CD4-positive, alpha-beta memory T cell (primary cell): ENCODE measurements at regions not wholly inside any gene's neighbourhood (a gene's known extent, or its start where the extent isn't known, plus 50 kb on each side); places are given as distances from the start of the nearest gene placed in this dataset. TPM values are rescaled to one million over a fixed set of nuclear protein-coding genes. Genes with fewer than 3 reads are reported as not detected.

Source experiments
- CTCF ChIA-PET: fragments of 350-600 bp; sonication (Branson Sonifier 250); formaldehyde crosslinking; loops from one replicate; lab custom pipeline; 2021; ENCODE audit warnings: inconsistent platforms; ENCODE audit not compliant: partially characterized antibody; lab: Charles Lee
- POLR2A ChIA-PET: fragments of 350-600 bp; sonication (Branson Sonifier 250); formaldehyde crosslinking; loops from one replicate; lab custom pipeline; 2021; ENCODE audit not compliant: partially characterized antibody; lab: Charles Lee
- DNase-seq, 5 donors: peaks; one replicate each; pipeline versions ENCODE4 v3.0.0 to v3.0.0-alpha.2; 2020 to 2022; ENCODE audit warnings: mixed read lengths in 1 of 5
- H3K27ac ChIP-seq: one replicate; pipeline ENCODE4 v1.7.0; 2013; ENCODE audit warnings: low read depth, low read length
- H3K27me3 ChIP-seq: 2 replicates; pipeline ENCODE4 v1.7.0; 2013; ENCODE audit warnings: mild to moderate bottlenecking, low read length, moderate library complexity; ENCODE audit not compliant: insufficient read depth
- H3K36me3 ChIP-seq: 2 replicates; pipeline ENCODE4 v1.7.0; 2013; ENCODE audit warnings: mild to moderate bottlenecking, low read length, moderate library complexity; ENCODE audit not compliant: insufficient read depth
- H3K4me1 ChIP-seq: 2 replicates; pipeline ENCODE4 v1.7.0; 2013; ENCODE audit warnings: mild to moderate bottlenecking, low read length, moderate library complexity; ENCODE audit not compliant: insufficient read depth
- H3K4me3 ChIP-seq, 2 donors: one replicate each; pipeline ENCODE4 v1.7.0; 2013; ENCODE audit warnings: low read length in 2 of 2, mild to moderate bottlenecking in 1 of 2
- H3K9me3 ChIP-seq, 2 donors: one replicate each; pipeline ENCODE4 v1.7.0; 2013; ENCODE audit warnings: low read length in 2 of 2, control low read depth in 1 of 2; ENCODE audit not compliant: control insufficient read depth in 1 of 2
- H3K27ac Mint-ChIP-seq, 7 donors: one replicate each; pipeline ENCODE4 v1.8.0; 2020 to 2021; ENCODE audit warnings: mixed read lengths in 7 of 7, mild to moderate bottlenecking in 6 of 7, inconsistent platforms in 3 of 7, moderate library complexity in 3 of 7
- H3K27me3 Mint-ChIP-seq, 2 donors: one replicate each; pipeline ENCODE4 v1.8.0; 2020 to 2021; ENCODE audit warnings: mixed read lengths in 2 of 2
- H3K36me3 Mint-ChIP-seq, 2 donors: one replicate each; pipeline ENCODE4 v1.8.0; 2020 to 2021; ENCODE audit warnings: mixed read lengths in 2 of 2, inconsistent platforms in 1 of 2, mild to moderate bottlenecking in 1 of 2
- H3K4me1 Mint-ChIP-seq, 4 donors: one replicate each; pipeline ENCODE4 v1.8.0; 2020 to 2021; ENCODE audit warnings: mixed read lengths in 4 of 4, mild to moderate bottlenecking in 1 of 4
- H3K4me3 Mint-ChIP-seq, 8 donors: one replicate each; pipeline ENCODE4 v1.8.0; 2020 to 2021; ENCODE audit warnings: mixed read lengths in 8 of 8, mild to moderate bottlenecking in 7 of 8, moderate library complexity in 6 of 8, inconsistent platforms in 3 of 8
- H3K9me3 Mint-ChIP-seq, 8 donors: one replicate each; pipeline ENCODE4 v1.8.0; 2020 to 2021; ENCODE audit warnings: mixed read lengths in 8 of 8, mild to moderate bottlenecking in 5 of 8, inconsistent platforms in 3 of 8, moderate library complexity in 1 of 8
- intact Hi-C: fragments of 100-400 bp; cut with micrococcal nuclease; formaldehyde crosslinking; loops from one replicate; pipeline ENCODE4 v1.15.1; 2023
- microRNA-seq: library from miRNA; unstranded; fragments of <30 nt; microRNA quantifications from one replicate; pipeline ENCODE4 v1.2.0, GENCODE V29; 2021; ENCODE audit warnings: borderline replicate concordance, borderline number of aligned reads, borderline microRNAs expressed, mixed read lengths

DNA sequence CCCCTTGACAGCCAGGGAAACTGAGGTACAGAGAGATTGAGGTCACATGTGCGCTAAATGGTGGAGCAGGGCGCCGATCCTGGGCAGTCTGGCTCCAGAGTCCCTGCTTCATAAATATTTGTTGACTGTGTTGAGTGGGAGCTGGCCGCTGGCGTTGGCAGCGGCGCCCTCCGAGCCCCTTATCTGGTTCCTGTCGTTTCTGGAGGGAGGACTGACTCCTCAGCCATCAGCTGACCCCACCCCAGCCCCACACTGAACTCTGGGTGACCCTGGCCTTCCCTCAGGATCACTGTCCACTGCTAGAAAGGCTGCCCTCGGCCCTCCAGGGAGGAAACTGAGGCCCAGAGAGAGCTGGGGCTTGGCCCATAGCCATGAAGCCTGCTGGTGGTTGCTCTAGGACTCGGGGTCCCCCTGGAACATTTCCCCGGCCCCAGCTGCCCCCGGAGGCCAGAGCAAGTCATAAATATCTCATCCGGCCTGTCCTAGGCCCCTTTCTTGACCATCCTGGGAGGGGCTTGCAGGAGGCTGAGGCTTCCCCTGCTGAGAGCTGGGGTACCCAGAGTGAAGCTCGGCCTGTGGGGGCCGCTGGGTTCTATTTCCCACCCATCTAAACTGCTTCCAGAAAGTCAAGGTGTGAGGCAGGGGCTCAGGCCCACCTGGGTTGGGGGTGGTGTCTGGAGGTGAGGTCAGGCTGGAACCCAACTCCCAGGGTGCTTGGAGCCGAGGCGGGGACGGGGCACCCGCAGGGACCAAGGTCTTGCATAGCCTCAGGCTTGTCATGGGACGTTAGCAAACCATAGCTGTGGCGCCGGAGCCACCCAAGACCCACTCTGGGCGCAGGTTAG lies 51.7 kb upstream of the GSE1 start:
- H3K4me1 ChIP-seq, result peaks cover 27% of the 10 kb centered on the region
- H3K36me3 Mint-ChIP-seq, result peaks cover 0 to 4% of the 10 kb centered on the region in 2 donors
- intact Hi-C loops, result no loop called here
- no peaks in the 10 kb centered on the region for H3K36me3 ChIP-seq
- H3K4me3 ChIP-seq, result no peak overlapping the region
- H3K4me3 Mint-ChIP-seq, result peak overlapping the region in 1 of 8 donors; percentile 4
- ChIA-PET CTCF (interaction anchor here (1.2 to 5.2 kb wide), 2 partner anchors 49 to 55 kb away, joined by 3 to 29 read pairs; no protein-coding TSS in a partner anchor), POLR2A (interaction anchor here (1.4 kb wide), 1 partner anchor 8 kb away, joined by 4 read pairs; no protein-coding TSS in a partner anchor)
- no peaks in the 10 kb centered on the region for H3K27me3 Mint-ChIP-seq
- peak overlapping the region in 3 of 7 donors; percentile 13 to 66 (median 58) for H3K27ac Mint-ChIP-seq
- H3K9me3 ChIP-seq, result no peaks in the 10 kb centered on the region
- peaks cover 21 to 66% (median 41%) of the 10 kb centered on the region in 4 donors for H3K4me1 Mint-ChIP-seq
- no peak for DNase-seq
- no peak overlapping the region for H3K27ac ChIP-seq
- H3K9me3 Mint-ChIP-seq, result peaks cover 0 to 1% (median 0%) of the 10 kb centered on the region in 8 donors
- no peaks in the 10 kb centered on the region for H3K27me3 ChIP-seq

DNA sequence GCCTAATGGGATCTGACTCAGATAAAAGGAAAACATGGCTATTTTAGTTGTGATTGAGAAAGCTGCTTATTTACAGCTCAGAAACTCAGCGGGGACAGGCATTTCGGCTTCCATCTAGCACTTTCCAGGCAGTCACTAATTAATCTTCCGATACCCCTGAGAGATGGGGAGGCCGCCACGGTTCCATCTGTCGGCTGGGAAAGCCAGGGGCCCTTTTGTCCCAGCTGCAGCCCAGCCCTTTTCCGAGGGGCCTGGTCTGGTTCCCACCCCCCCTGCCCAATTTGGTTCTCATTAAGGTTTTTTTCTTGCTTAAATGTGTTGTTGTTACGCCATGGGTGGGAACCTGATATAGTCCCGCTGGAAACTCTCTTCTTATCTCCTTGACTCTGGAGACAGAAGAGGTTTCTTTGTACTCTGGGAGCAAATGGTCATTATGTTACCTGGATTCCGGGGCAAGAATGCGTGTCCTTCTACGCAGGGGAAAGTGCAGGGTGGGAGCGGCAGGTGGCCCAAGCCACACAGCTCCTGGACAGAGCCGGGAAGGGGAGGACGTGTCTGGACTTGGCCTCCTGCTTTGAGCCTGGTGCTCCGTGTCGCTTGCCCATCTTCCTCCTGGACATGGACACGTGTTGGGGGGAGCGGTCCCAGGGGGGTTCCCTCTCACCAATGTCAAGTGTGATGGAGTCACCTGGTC lies 50.9 kb upstream of the GSE1 start:
- Mint-ChIP-seq H3K4me1 (peaks cover 21 to 65% (median 43%) of the 10 kb centered on the region in 4 donors), H3K27me3 (no peaks in the 10 kb centered on the region), H3K9me3 (peaks cover 0 to 1% (median 0%) of the 10 kb centered on the region in 8 donors), H3K36me3 (peaks cover 0 to 3% of the 10 kb centered on the region in 2 donors), H3K4me3 (no peak overlapping the region), H3K27ac (peak overlapping the region in 3 of 7 donors; percentile 62 to 68 (median 66))
- H3K36me3 ChIP-seq, result no peaks in the 10 kb centered on the region
- ChIA-PET CTCF (interaction anchor here (5.2 kb wide), 1 partner anchor 54 kb away, joined by 29 read pairs; no protein-coding TSS in a partner anchor), POLR2A (interaction anchor here (1.4 kb wide), 1 partner anchor 9 kb away, joined by 4 read pairs; no protein-coding TSS in a partner anchor)
- DNase-seq, result no peak
- H3K27ac ChIP-seq, result no peak overlapping the region
- no peak overlapping the region for H3K4me3 ChIP-seq
- no peaks in the 10 kb centered on the region for H3K27me3 ChIP-seq
- no peaks in the 10 kb centered on the region for H3K9me3 ChIP-seq
- H3K4me1 ChIP-seq, result peaks cover 25% of the 10 kb centered on the region
- intact Hi-C loops, result no loop called here

DNA sequence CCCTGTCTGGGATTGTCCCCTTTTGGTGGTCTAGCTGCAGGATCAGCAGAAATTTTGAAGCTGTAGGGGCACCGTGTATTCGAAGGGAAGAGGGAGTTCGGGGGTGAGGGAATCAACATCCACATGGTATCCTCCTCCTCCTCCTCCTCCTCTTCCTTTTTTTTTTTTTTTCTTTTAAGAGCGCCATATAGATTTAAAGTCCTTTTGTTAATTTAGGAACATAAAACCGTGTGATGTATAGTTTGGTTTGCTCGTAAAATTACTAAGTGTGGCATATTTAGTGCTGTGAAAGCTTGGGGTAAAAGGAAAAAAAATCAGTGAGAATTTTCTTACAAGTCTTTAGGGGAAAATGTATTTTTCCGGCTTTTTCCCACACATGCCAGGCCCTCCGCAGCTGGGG lies 50.1 kb upstream of the GSE1 start:
- Histone ChIP-seq H3K9me3 (no peaks in the 10 kb centered on the region), H3K27me3 (no peaks in the 10 kb centered on the region), H3K4me1 (peaks cover 19% of the 10 kb centered on the region), H3K27ac (no peak overlapping the region), H3K4me3 (no peak overlapping the region), H3K36me3 (no peaks in the 10 kb centered on the region)
- intact Hi-C loops, result no loop called here
- ChIA-PET POLR2A (interaction anchor here (1.4 kb wide), 1 partner anchor 10 kb away, joined by 4 read pairs; no protein-coding TSS in a partner anchor), CTCF (interaction anchor here (0.7 to 1.3 kb wide), 4 partner anchors 35 to 591 kb away, joined by 3 to 5 read pairs (median 3); no protein-coding TSS in a partner anchor)
- Mint-ChIP-seq H3K36me3 (no peaks in the 10 kb centered on the region), H3K4me3 (no peak overlapping the region), H3K9me3 (no peaks in the 10 kb centered on the region), H3K27ac (peak overlapping the region in 2 of 7 donors; percentile 32 to 70), H3K27me3 (no peaks in the 10 kb centered on the region), H3K4me1 (peaks cover 16 to 64% (median 42%) of the 10 kb centered on the region in 4 donors)
- DNase-seq, result no peak

Small RNA genes in the stretch of these regions (microRNA-seq; reads per million reads assigned to microRNA genes)
- not detected for gene MIR5093
